Upper lobe of left lung (tissue), 6 donors: ENCODE measurements at regions not wholly inside any gene's neighbourhood (a gene's known extent, or its start where the extent isn't known, plus 50 kb on each side); places are given as distances from the start of the nearest gene placed in this dataset.

Source experiments
- ATAC-seq, 2 donors: fragments of 200-7000 bp; cut with Tn5 transposase; one replicate each; pipeline ENCODE4 v1.9.1; 2022; ENCODE audit warnings: mild to moderate bottlenecking in 2 of 2, moderate library complexity in 2 of 2; ENCODE audit not compliant: low FRiP score in 2 of 2
- DNase-seq, 2 donors: peaks; one replicate each; pipeline ENCODE4 v3.0.0-alpha.2; 2019 to 2020
- H3K27ac ChIP-seq, 4 donors: fragments of 200-600 bp; sonication (generic); one replicate each; pipeline ENCODE4 v1.5.1; 2016 to 2019
- H3K27me3 ChIP-seq, 4 donors: fragments of 200-600 bp; sonication (generic); one replicate each; pipeline ENCODE4 v1.5.1; 2017 to 2019
- H3K36me3 ChIP-seq, 4 donors: fragments of 200-600 bp; sonication (generic); one replicate each; pipeline ENCODE4 v1.5.1; 2016 to 2019
- H3K4me1 ChIP-seq, 4 donors: fragments of 200-600 bp; sonication (generic); one replicate each; pipeline ENCODE4 v1.5.1; 2018 to 2019
- H3K4me3 ChIP-seq, 4 donors: fragments of 200-600 bp; sonication (generic); one replicate each; pipeline ENCODE4 v1.5.1; 2017 to 2019; ENCODE audit warnings: mild to moderate bottlenecking in 2 of 4, moderate library complexity in 1 of 4
- H3K9me3 ChIP-seq, 4 donors: fragments of 200-600 bp; sonication (generic); one replicate each; pipeline ENCODE4 v1.5.1; 2018 to 2019
- EP300 ChIP-seq, 4 donors: sonication (generic); formaldehyde crosslinking; IDR thresholded peaks; one replicate each; pipeline ENCODE4 v1.5.1; 2017; ENCODE audit warnings: antibody characterized with exemption in 4 of 4, control low read depth in 2 of 4
- POLR2A ChIP-seq, 4 donors: fragments of 450-650 bp; IDR thresholded peaks; one replicate each; pipeline ENCODE4 v1.5.1; 2016 to 2017; ENCODE audit warnings: antibody characterized with exemption in 4 of 4, mild to moderate bottlenecking in 2 of 4
- POLR2AphosphoS5 ChIP-seq, 2 donors: sonication (generic); formaldehyde crosslinking; IDR thresholded peaks; one replicate each; pipeline ENCODE4 v1.5.1; 2017; ENCODE audit warnings: antibody characterized with exemption in 2 of 2
- WGBS, 2 donors: methylation state at CpG; one replicate each; pipeline ENCODE4 v1.1.5; 2017 to 2018; 5-methylcytosine and 5-hydroxymethylcytosine counted together
- TF ChIP-seq, protein P1 (sequence below), 6 experiments: fragments of 450-650 bp in 4 of 6; fragments of 200-600 bp in 2 of 6; sonication (generic) in 2 of 6; IDR thresholded peaks; one replicate each; pipeline ENCODE4 v1.5.1; 2016 to 2019; ENCODE audit warnings: antibody characterized with exemption in 6 of 6
- donor health status: DM: no; HTN: no; CAD: no; lungs with moderate emphysema.
- donor health status: DM: no; HTN: yes; CAD: no; lungs with severe emphysema.

DNA sequence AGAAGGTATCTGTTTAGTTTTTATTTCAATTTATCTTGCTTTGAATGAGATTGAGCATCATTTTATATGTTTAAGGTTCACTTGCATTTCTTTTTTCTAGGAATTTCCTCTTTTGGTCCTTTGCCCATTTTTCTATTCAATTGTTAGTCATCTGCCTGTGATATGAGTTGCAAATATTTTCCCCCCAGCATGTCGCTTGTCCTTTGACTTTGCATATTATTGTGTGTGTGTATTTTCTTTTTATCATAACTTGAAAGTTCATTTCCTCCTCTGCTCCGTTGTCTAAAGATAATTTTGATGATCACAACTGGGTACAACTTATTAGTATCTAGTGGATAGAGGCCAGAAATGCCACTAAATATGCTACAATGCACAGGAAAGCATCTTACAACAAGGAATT lies 132.7 kb upstream of the MDFIC start:
- WGBS, 2 donors, result 62 to 66% methylated on average over 2 of the region's 2 CpGs
- no peaks in the 10 kb centered on the region for H3K9me3 ChIP-seq
- ATAC-seq (no peak), DNase-seq (no peak)
- no peak overlapping the region for H3K4me3 ChIP-seq
- TF ChIP-seq EP300 (IDR thresholded peaks at IDR 0.05), result no peak
- TF ChIP-seq, protein P1, sequence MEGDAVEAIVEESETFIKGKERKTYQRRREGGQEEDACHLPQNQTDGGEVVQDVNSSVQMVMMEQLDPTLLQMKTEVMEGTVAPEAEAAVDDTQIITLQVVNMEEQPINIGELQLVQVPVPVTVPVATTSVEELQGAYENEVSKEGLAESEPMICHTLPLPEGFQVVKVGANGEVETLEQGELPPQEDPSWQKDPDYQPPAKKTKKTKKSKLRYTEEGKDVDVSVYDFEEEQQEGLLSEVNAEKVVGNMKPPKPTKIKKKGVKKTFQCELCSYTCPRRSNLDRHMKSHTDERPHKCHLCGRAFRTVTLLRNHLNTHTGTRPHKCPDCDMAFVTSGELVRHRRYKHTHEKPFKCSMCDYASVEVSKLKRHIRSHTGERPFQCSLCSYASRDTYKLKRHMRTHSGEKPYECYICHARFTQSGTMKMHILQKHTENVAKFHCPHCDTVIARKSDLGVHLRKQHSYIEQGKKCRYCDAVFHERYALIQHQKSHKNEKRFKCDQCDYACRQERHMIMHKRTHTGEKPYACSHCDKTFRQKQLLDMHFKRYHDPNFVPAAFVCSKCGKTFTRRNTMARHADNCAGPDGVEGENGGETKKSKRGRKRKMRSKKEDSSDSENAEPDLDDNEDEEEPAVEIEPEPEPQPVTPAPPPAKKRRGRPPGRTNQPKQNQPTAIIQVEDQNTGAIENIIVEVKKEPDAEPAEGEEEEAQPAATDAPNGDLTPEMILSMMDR (IDR thresholded peaks at IDR 0.05), result no peak
- TF ChIP-seq POLR2A (IDR thresholded peaks at IDR 0.05), result no peak
- H3K4me1 ChIP-seq, result no peaks in the 10 kb centered on the region
- no peak overlapping the region for H3K27ac ChIP-seq
- H3K27me3 ChIP-seq, result no peaks in the 10 kb centered on the region
- no peaks in the 10 kb centered on the region for H3K36me3 ChIP-seq

DNA sequence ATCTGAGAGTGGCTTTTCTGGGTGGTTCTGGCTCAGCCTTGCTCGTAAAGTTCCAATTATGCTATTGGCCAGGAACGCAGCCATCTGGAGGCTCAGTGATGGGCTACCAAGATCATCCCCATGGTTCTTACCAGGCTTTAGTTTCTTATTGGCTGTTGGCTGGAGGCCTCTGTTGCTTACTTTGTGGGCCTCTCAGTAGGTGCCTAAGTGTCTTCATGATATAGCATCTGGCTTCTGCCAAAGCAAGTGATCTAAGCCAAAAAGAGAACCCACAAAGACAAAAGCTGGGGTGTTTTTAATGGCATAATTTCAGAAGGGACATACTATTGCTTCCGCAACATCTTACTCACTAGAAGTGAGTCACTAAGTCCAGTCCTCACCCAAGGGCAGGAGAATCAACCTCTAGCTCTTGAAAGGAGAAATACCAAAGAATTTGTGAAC lies 132.0 kb upstream of the MDFIC start:
- no peak for ATAC-seq
- 61% methylated on average over 3 of the region's 3 CpGs for WGBS, 2 donors

DNA sequence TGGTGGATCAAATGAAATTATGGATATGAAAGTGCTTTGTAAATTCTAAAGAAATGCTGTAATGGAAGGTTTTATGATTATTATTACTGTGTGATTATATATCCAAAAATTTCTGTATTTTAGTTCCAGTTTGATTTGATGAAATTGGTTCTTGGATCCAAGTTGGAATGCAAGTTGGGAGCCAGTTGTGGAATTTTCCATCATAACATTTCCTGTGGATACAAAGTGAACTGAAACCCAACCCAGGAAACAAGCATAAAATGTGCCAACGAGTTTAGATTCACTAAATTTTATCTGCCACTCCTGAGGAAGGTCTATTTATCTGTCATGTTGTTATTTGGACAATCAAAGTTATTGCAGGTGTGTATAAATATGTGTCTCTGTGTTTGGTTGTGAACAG lies 131.4 kb upstream of the MDFIC start:
- no peak overlapping the region for H3K27ac ChIP-seq
- no peaks in the 10 kb centered on the region for H3K27me3 ChIP-seq
- ATAC-seq (no peak), DNase-seq (no peak)
- TF ChIP-seq, protein P1 (IDR thresholded peaks at IDR 0.05), result no peak
- no peak for TF ChIP-seq POLR2A (IDR thresholded peaks at IDR 0.05)
- no peak for TF ChIP-seq POLR2AphosphoS5 (IDR thresholded peaks at IDR 0.05)
- TF ChIP-seq EP300 (IDR thresholded peaks at IDR 0.05), result no peak
- H3K9me3 ChIP-seq, result no peaks in the 10 kb centered on the region
- H3K4me1 ChIP-seq, result no peaks in the 10 kb centered on the region
- WGBS, 2 donors, result 56 to 61% methylated on average over 1 of the region's 1 CpG
- H3K36me3 ChIP-seq, result no peaks in the 10 kb centered on the region
- no peak overlapping the region for H3K4me3 ChIP-seq

More for the DNA sequence above, 132.0 kb upstream of the MDFIC start:
- H3K4me1 ChIP-seq, result no peaks in the 10 kb centered on the region
- H3K4me3 ChIP-seq, result no peak overlapping the region
- no peaks in the 10 kb centered on the region for H3K27me3 ChIP-seq
- H3K9me3 ChIP-seq, result no peaks in the 10 kb centered on the region
- TF ChIP-seq, protein P1 (IDR thresholded peaks at IDR 0.05), result no peak
- H3K27ac ChIP-seq, result no peak overlapping the region
- H3K36me3 ChIP-seq, result no peaks in the 10 kb centered on the region
- DNase-seq, result no peak

DNA sequence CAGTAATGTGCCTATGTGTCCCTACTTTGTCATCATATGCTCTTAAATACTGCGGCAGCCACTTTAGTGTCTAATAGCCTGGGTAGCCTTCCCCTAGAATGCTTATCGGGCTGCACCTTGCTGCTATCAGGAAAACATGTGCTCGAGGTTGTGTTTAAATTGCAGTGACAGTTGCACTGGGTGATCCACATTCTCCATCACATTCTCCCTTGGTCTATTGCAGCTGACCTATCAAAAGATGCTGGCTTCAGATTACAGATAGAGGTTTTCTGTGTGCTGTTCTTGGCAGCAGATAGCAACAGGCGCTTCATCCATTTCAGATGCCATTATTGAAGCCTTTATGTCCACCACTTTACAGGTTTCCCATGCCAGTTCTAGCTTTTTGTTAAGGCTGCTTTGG lies 130.1 kb upstream of the MDFIC start:
- DNase-seq (no peak), ATAC-seq (no peak)
- H3K27me3 ChIP-seq, result no peaks in the 10 kb centered on the region
- H3K4me3 ChIP-seq, result no peak overlapping the region
- H3K36me3 ChIP-seq, result no peaks in the 10 kb centered on the region
- no peaks in the 10 kb centered on the region for H3K4me1 ChIP-seq
- no peak overlapping the region for H3K27ac ChIP-seq
- 90 to 96% methylated on average over 3 to 4 of the region's 4 CpGs for WGBS, 2 donors
- TF ChIP-seq, protein P1 (IDR thresholded peaks at IDR 0.05), result no peak
- TF ChIP-seq POLR2AphosphoS5 (IDR thresholded peaks at IDR 0.05) (no peak), POLR2A (IDR thresholded peaks at IDR 0.05) (no peak), EP300 (IDR thresholded peaks at IDR 0.05) (no peak)
- H3K9me3 ChIP-seq, result no peaks in the 10 kb centered on the region

DNA sequence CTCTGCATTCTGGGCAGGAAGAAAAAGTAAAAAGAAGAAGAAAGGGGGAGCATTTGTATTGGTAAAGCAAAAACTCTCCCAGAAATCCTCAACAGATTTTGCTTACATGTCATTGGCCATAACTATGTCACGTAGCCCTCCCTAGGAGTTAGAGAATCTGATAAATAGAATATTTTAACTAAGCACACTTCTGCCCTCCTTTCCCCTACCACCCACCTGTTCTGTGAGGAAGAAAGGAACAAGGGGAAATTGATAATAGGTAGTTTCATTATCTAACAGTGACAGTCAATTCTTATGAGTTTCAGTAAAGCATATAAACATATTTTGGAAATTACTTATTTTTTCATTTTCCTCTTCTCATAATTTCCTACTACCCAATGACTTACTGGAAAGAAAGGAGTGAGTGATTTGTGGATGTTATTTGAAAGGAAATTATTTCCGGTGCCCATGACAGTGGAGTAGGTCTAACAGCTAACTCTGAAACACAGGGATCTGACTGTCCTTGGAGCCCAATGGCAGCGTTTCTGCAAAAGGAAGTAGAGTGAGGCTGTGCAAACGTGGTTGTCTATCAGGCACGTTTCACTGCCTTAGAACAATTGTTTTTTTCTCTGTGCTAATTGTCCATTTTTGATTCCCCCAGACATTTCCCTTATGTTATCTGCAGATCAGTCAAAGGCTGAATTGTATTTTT lies 128.6 kb upstream of the MDFIC start:
- no peaks in the 10 kb centered on the region for H3K4me1 ChIP-seq
- H3K27ac ChIP-seq, result no peak overlapping the region
- no peak for TF ChIP-seq POLR2AphosphoS5 (IDR thresholded peaks at IDR 0.05)
- no peak for TF ChIP-seq EP300 (IDR thresholded peaks at IDR 0.05)
- no peak for TF ChIP-seq POLR2A (IDR thresholded peaks at IDR 0.05)
- TF ChIP-seq, protein P1 (IDR thresholded peaks at IDR 0.05), result no peak
- H3K9me3 ChIP-seq, result no peaks in the 10 kb centered on the region
- no peaks in the 10 kb centered on the region for H3K27me3 ChIP-seq
- DNase-seq, result no peak
- 61 to 64% methylated on average over 5 of the region's 5 CpGs for WGBS, 2 donors
- no peak overlapping the region for H3K4me3 ChIP-seq
- no peak for ATAC-seq
- H3K36me3 ChIP-seq, result no peaks in the 10 kb centered on the region
